ENCODE measurements at regions not wholly inside any gene's neighbourhood (a gene's known extent, or its start where the extent isn't known, plus 50 kb on each side); places are given as distances from the start of the nearest gene placed in this dataset.

- Histone ChIP-seq H3K27me3 (ENCODE audit: control insufficient read depth in 1 of 2, insufficient read depth in 2 of 2, low read length in 2 of 2) (no peaks in the 10 kb centered on the region), H3K27ac (ENCODE audit: low read depth, low read length) (no peak overlapping the region), H3K36me3 (ENCODE audit: control insufficient read depth in 1 of 2, insufficient read depth in 2 of 2, low read length in 2 of 2) (no peaks in the 10 kb centered on the region), H3K4me1 (ENCODE audit: control insufficient read depth in 1 of 2, insufficient read depth in 2 of 2, low read length in 2 of 2) (no peaks in the 10 kb centered on the region), H3K4me3 (ENCODE audit: low read depth in 1 of 2, low read length in 2 of 2) (no peak overlapping the region), H3K9me3 (ENCODE audit: control insufficient read depth in 1 of 2, low read length in 2 of 2) (no peaks in the 10 kb centered on the region), H3K9ac (ENCODE audit: low read depth in 1 of 2, low read length in 2 of 2) (no peak overlapping the region)
Observed at GRCh38 chr4:162341533-162341932, 177.7 kb upstream of the FSTL5 start.

DNA sequence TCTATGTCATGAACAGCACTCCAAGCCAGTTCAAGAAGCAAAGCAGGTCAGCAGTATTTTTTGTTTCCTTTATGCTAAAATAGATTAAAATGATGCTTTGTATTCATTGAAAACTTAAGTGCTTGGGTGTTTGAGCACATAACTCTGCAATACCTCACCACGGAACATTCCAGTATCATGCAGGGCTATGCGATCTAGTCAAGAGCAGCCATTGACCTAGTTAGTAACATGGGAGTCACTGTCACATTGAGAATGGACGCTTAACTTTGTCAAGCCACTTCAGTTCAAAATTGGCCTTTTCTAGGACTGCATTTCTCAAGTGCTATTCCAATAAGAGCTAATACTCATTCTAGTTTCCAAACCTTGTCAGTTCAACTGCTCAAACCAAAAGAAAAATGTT lies 160.1 kb upstream of the FSTL5 start:
- Histone ChIP-seq H3K4me3 (ENCODE audit: low read depth in 1 of 2, low read length in 2 of 2) (no peak overlapping the region), H3K9me3 (ENCODE audit: control insufficient read depth in 1 of 2, low read length in 2 of 2) (no peaks in the 10 kb centered on the region), H3K27ac (ENCODE audit: low read depth, low read length) (no peak overlapping the region), H3K4me1 (ENCODE audit: control insufficient read depth in 1 of 2, insufficient read depth in 2 of 2, low read length in 2 of 2) (no peaks in the 10 kb centered on the region), H3K36me3 (ENCODE audit: control insufficient read depth in 1 of 2, insufficient read depth in 2 of 2, low read length in 2 of 2) (no peaks in the 10 kb centered on the region), H3K9ac (ENCODE audit: low read depth in 1 of 2, low read length in 2 of 2) (no peak overlapping the region), H3K27me3 (ENCODE audit: control insufficient read depth in 1 of 2, insufficient read depth in 2 of 2, low read length in 2 of 2) (no peaks in the 10 kb centered on the region)

DNA sequence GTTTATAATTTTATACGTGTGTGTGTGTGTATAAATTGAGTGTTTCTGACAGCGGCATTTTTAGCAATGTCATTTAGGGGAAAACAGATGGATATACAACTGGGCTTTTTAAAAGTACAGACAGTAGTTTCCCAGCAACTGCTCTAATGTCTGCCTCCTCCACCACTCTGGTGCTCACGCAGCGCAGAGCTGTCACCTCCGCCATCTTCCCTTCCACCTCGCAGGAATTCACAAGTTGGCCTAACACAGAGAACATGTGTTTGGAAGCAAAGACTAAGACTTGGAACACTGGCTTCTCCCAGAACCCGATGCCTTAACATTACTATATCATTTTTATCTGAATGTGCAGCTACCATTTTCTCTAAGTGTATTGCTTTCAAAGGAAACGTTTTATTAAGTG lies 158.3 kb upstream of the FSTL5 start:
- no peak overlapping the region for H3K9ac ChIP-seq (ENCODE audit: low read depth in 1 of 2, low read length in 2 of 2)
- H3K4me1 ChIP-seq (ENCODE audit: control insufficient read depth in 1 of 2, insufficient read depth in 2 of 2, low read length in 2 of 2) = no peaks in the 10 kb centered on the region
- H3K36me3 ChIP-seq (ENCODE audit: control insufficient read depth in 1 of 2, insufficient read depth in 2 of 2, low read length in 2 of 2) = no peaks in the 10 kb centered on the region
- no peaks in the 10 kb centered on the region for H3K27me3 ChIP-seq (ENCODE audit: control insufficient read depth in 1 of 2, insufficient read depth in 2 of 2, low read length in 2 of 2)
- H3K4me3 ChIP-seq (ENCODE audit: low read depth in 1 of 2, low read length in 2 of 2) = no peak overlapping the region
- no peaks in the 10 kb centered on the region for H3K9me3 ChIP-seq (ENCODE audit: control insufficient read depth in 1 of 2, low read length in 2 of 2)
- H3K27ac ChIP-seq (ENCODE audit: low read depth, low read length) = no peak overlapping the region

DNA sequence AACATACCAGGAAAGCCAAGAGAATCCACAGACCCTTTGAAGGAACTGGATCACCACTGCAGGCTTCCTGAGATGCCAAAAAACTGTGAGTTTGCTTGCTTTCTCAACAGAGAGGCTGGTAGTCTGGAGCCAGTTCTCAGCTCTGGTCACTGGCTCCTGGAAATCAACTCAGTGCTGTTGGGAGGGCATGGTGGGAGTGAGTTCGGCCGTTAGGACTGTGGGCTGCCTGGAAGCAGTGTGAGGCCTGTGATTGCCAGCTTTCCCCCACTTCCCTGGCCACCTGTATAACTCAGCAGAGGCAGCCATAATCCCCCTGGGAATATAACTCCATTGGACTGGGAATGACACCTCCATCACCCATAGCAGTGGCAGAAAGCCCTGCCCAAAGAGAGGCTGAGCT lies 122.0 kb upstream of the FSTL5 start:
- Histone ChIP-seq H3K4me1 (ENCODE audit: control insufficient read depth in 1 of 2, insufficient read depth in 2 of 2, low read length in 2 of 2) (no peaks in the 10 kb centered on the region), H3K4me3 (ENCODE audit: low read depth in 1 of 2, low read length in 2 of 2) (no peak overlapping the region), H3K9me3 (ENCODE audit: control insufficient read depth in 1 of 2, low read length in 2 of 2) (no peaks in the 10 kb centered on the region), H3K27ac (ENCODE audit: low read depth, low read length) (no peak overlapping the region), H3K27me3 (ENCODE audit: control insufficient read depth in 1 of 2, insufficient read depth in 2 of 2, low read length in 2 of 2) (no peaks in the 10 kb centered on the region), H3K36me3 (ENCODE audit: control insufficient read depth in 1 of 2, insufficient read depth in 2 of 2, low read length in 2 of 2) (no peaks in the 10 kb centered on the region), H3K9ac (ENCODE audit: low read depth in 1 of 2, low read length in 2 of 2) (no peak overlapping the region)

GRCh38 chr4:162282684-162283083 lies 118.9 kb upstream of the FSTL5 start:
- no peaks in the 10 kb centered on the region for H3K4me1 ChIP-seq (ENCODE audit: control insufficient read depth in 1 of 2, insufficient read depth in 2 of 2, low read length in 2 of 2)
- no peak overlapping the region for H3K27ac ChIP-seq (ENCODE audit: low read depth, low read length)
- no peaks in the 10 kb centered on the region for H3K27me3 ChIP-seq (ENCODE audit: control insufficient read depth in 1 of 2, insufficient read depth in 2 of 2, low read length in 2 of 2)
- no peak overlapping the region for H3K4me3 ChIP-seq (ENCODE audit: low read depth in 1 of 2, low read length in 2 of 2)
- no peaks in the 10 kb centered on the region for H3K9me3 ChIP-seq (ENCODE audit: control insufficient read depth in 1 of 2, low read length in 2 of 2)
- H3K9ac ChIP-seq (ENCODE audit: low read depth in 1 of 2, low read length in 2 of 2) = no peak overlapping the region
- no peaks in the 10 kb centered on the region for H3K36me3 ChIP-seq (ENCODE audit: control insufficient read depth in 1 of 2, insufficient read depth in 2 of 2, low read length in 2 of 2)

DNA sequence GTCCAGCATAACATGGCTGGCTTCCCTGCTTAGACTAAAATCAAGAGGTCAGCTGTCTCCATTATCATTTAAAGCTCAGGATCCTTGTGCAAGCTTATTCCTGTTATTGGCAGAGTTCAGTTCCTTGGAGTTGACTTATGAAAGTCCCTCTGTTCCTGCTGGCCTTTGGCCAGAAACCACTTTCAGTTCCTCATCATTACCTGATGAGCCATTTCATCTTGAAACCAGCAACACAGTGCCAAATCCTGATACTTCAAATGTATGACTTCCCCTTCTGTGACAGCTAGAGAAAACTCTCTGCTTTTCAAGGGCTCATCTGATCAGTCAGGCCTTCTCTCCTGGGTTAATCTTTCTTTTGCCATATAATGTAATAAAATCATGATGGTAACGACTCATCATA lies 110.6 kb upstream of the FSTL5 start:
- no peaks in the 10 kb centered on the region for H3K27me3 ChIP-seq (ENCODE audit: control insufficient read depth in 1 of 2, insufficient read depth in 2 of 2, low read length in 2 of 2)
- H3K4me3 ChIP-seq (ENCODE audit: low read depth in 1 of 2, low read length in 2 of 2) = no peak overlapping the region
- no peaks in the 10 kb centered on the region for H3K4me1 ChIP-seq (ENCODE audit: control insufficient read depth in 1 of 2, insufficient read depth in 2 of 2, low read length in 2 of 2)
- H3K36me3 ChIP-seq (ENCODE audit: control insufficient read depth in 1 of 2, insufficient read depth in 2 of 2, low read length in 2 of 2) = no peaks in the 10 kb centered on the region
- H3K9me3 ChIP-seq (ENCODE audit: control insufficient read depth in 1 of 2, low read length in 2 of 2) = no peaks in the 10 kb centered on the region
- H3K9ac ChIP-seq (ENCODE audit: low read depth in 1 of 2, low read length in 2 of 2) = no peak overlapping the region
- H3K27ac ChIP-seq (ENCODE audit: low read depth, low read length) = no peak overlapping the region

GRCh38 chr4:162272215-162272614 lies 108.4 kb upstream of the FSTL5 start:
- H3K4me1 ChIP-seq (ENCODE audit: control insufficient read depth in 1 of 2, insufficient read depth in 2 of 2, low read length in 2 of 2) = no peaks in the 10 kb centered on the region
- no peaks in the 10 kb centered on the region for H3K9me3 ChIP-seq (ENCODE audit: control insufficient read depth in 1 of 2, low read length in 2 of 2)
- no peak overlapping the region for H3K27ac ChIP-seq (ENCODE audit: low read depth, low read length)
- H3K27me3 ChIP-seq (ENCODE audit: control insufficient read depth in 1 of 2, insufficient read depth in 2 of 2, low read length in 2 of 2) = no peaks in the 10 kb centered on the region
- no peak overlapping the region for H3K9ac ChIP-seq (ENCODE audit: low read depth in 1 of 2, low read length in 2 of 2)
- no peaks in the 10 kb centered on the region for H3K36me3 ChIP-seq (ENCODE audit: control insufficient read depth in 1 of 2, insufficient read depth in 2 of 2, low read length in 2 of 2)
- no peak overlapping the region for H3K4me3 ChIP-seq (ENCODE audit: low read depth in 1 of 2, low read length in 2 of 2)

- H3K4me3 ChIP-seq (ENCODE audit: low read depth in 1 of 2, low read length in 2 of 2) = no peak overlapping the region
- no peaks in the 10 kb centered on the region for H3K9me3 ChIP-seq (ENCODE audit: control insufficient read depth in 1 of 2, low read length in 2 of 2)
- no peak overlapping the region for H3K27ac ChIP-seq (ENCODE audit: low read depth, low read length)
- no peaks in the 10 kb centered on the region for H3K27me3 ChIP-seq (ENCODE audit: control insufficient read depth in 1 of 2, insufficient read depth in 2 of 2, low read length in 2 of 2)
- no peaks in the 10 kb centered on the region for H3K4me1 ChIP-seq (ENCODE audit: control insufficient read depth in 1 of 2, insufficient read depth in 2 of 2, low read length in 2 of 2)
- no peaks in the 10 kb centered on the region for H3K36me3 ChIP-seq (ENCODE audit: control insufficient read depth in 1 of 2, insufficient read depth in 2 of 2, low read length in 2 of 2)
- H3K9ac ChIP-seq (ENCODE audit: low read depth in 1 of 2, low read length in 2 of 2) = no peak overlapping the region
Observed at GRCh38 chr4:162268911-162269310, 105.1 kb upstream of the FSTL5 start.

- Histone ChIP-seq H3K9ac (ENCODE audit: low read depth in 1 of 2, low read length in 2 of 2) (no peak overlapping the region), H3K27ac (ENCODE audit: low read depth, low read length) (no peak overlapping the region), H3K4me1 (ENCODE audit: control insufficient read depth in 1 of 2, insufficient read depth in 2 of 2, low read length in 2 of 2) (no peaks in the 10 kb centered on the region), H3K36me3 (ENCODE audit: control insufficient read depth in 1 of 2, insufficient read depth in 2 of 2, low read length in 2 of 2) (no peaks in the 10 kb centered on the region), H3K27me3 (ENCODE audit: control insufficient read depth in 1 of 2, insufficient read depth in 2 of 2, low read length in 2 of 2) (no peaks in the 10 kb centered on the region), H3K4me3 (ENCODE audit: low read depth in 1 of 2, low read length in 2 of 2) (no peak overlapping the region), H3K9me3 (ENCODE audit: control insufficient read depth in 1 of 2, low read length in 2 of 2) (no peaks in the 10 kb centered on the region)
Observed at GRCh38 chr4:162265802-162266201, 102.0 kb upstream of the FSTL5 start.

GRCh38 chr4:162245051-162245450 lies 81.3 kb upstream of the FSTL5 start:
- no peaks in the 10 kb centered on the region for H3K27me3 ChIP-seq (ENCODE audit: control insufficient read depth in 1 of 2, insufficient read depth in 2 of 2, low read length in 2 of 2)
- H3K27ac ChIP-seq (ENCODE audit: low read depth, low read length) = no peak overlapping the region
- H3K4me1 ChIP-seq (ENCODE audit: control insufficient read depth in 1 of 2, insufficient read depth in 2 of 2, low read length in 2 of 2) = no peaks in the 10 kb centered on the region
- no peaks in the 10 kb centered on the region for H3K36me3 ChIP-seq (ENCODE audit: control insufficient read depth in 1 of 2, insufficient read depth in 2 of 2, low read length in 2 of 2)
- no peak overlapping the region for H3K9ac ChIP-seq (ENCODE audit: low read depth in 1 of 2, low read length in 2 of 2)
- no peaks in the 10 kb centered on the region for H3K9me3 ChIP-seq (ENCODE audit: control insufficient read depth in 1 of 2, low read length in 2 of 2)
- H3K4me3 ChIP-seq (ENCODE audit: low read depth in 1 of 2, low read length in 2 of 2) = no peak overlapping the region

GRCh38 chr4:162241857-162242256 lies 78.1 kb upstream of the FSTL5 start:
- no peaks in the 10 kb centered on the region for H3K36me3 ChIP-seq (ENCODE audit: control insufficient read depth in 1 of 2, insufficient read depth in 2 of 2, low read length in 2 of 2)

More at GRCh38 chr4:162241857-162242256, 78.1 kb upstream of the FSTL5 start:
- no peaks in the 10 kb centered on the region for H3K4me1 ChIP-seq (ENCODE audit: control insufficient read depth in 1 of 2, insufficient read depth in 2 of 2, low read length in 2 of 2)
- no peak overlapping the region for H3K27ac ChIP-seq (ENCODE audit: low read depth, low read length)
- H3K4me3 ChIP-seq (ENCODE audit: low read depth in 1 of 2, low read length in 2 of 2) = no peak overlapping the region
- H3K27me3 ChIP-seq (ENCODE audit: control insufficient read depth in 1 of 2, insufficient read depth in 2 of 2, low read length in 2 of 2) = no peaks in the 10 kb centered on the region
- no peak overlapping the region for H3K9ac ChIP-seq (ENCODE audit: low read depth in 1 of 2, low read length in 2 of 2)
- H3K9me3 ChIP-seq (ENCODE audit: control insufficient read depth in 1 of 2, low read length in 2 of 2) = no peaks in the 10 kb centered on the region
